ENCODE measurements at regions not wholly inside any gene's neighbourhood (a gene's known extent, or its start where the extent isn't known, plus 50 kb on each side); places are given as distances from the start of the nearest gene placed in this dataset.

- no peak for TF ChIP-seq CTCF (IDR thresholded peaks at IDR 0.05)
- no peak for TF ChIP-seq POLR2A (IDR thresholded peaks at IDR 0.05)
- TF ChIP-seq POLR2AphosphoS5 (IDR thresholded peaks at IDR 0.05) = no peak
- no peak for TF ChIP-seq EP300 (IDR thresholded peaks at IDR 0.05; ENCODE audit: low read depth)
These were observed 587.0 kb upstream of the GRAMD2B start for GRCh38 chr5:125836256-125836655.
